HG02678 (cell line): ENCODE measurements at regions not wholly inside any gene's neighbourhood (a gene's known extent, or its start where the extent isn't known, plus 50 kb on each side); places are given as distances from the start of the nearest gene placed in this dataset.
A peak's percentile ranks its signal among the peaks of the same experiment; 100 is the strongest.
"Not testable (repeated sequence)": the region's sequence is repeated elsewhere in the genome, so short reads cannot be mapped to it uniquely, and the experiment has no call there.

ENCODE experiments used
- ATAC-seq: cut with Tn5 transposase; IDR thresholded peaks from one replicate; pipeline ENCODE4 v1.9.1; 2021; ENCODE audit warnings: mild to moderate bottlenecking, moderate library complexity; ENCODE audit not compliant: unreplicated experiment

- ATAC-seq, result no peak
Measured at GRCh38 chr7:122248472-122248871, 56.1 kb downstream of the FEZF1 start.

- not testable (repeated sequence) for ATAC-seq
Measured at GRCh38 chr7:122238729-122239128, 65.8 kb downstream of the FEZF1 start.

- ATAC-seq, result not testable (repeated sequence)
Measured at GRCh38 chr7:122238297-122238696, 66.3 kb downstream of the FEZF1 start.

- ATAC-seq, result no peak
Measured at GRCh38 chr7:122225874-122226273, 78.7 kb downstream of the FEZF1 start.

- ATAC-seq, result peak; percentile 57
Measured at GRCh38 chr7:122219253-122219865, 75.3 kb upstream of the AASS start.

- no peak for ATAC-seq
Measured at GRCh38 chr7:122217125-122217524, 73.1 kb upstream of the AASS start.

GRCh38 chr7:122212754-122213153 lies 68.7 kb upstream of the AASS start:
- no peak for ATAC-seq

GRCh38 chr7:122211362-122211761 lies 67.3 kb upstream of the AASS start:
- no peak for ATAC-seq

GRCh38 chr7:122206985-122207384 lies 62.9 kb upstream of the AASS start:
- no peak for ATAC-seq

GRCh38 chr7:122203814-122204213 lies 59.8 kb upstream of the AASS start:
- no peak for ATAC-seq

- no peak for ATAC-seq
Measured at GRCh38 chr7:122200888-122201287, 56.8 kb upstream of the AASS start.

GRCh38 chr7:122199171-122199570 lies 55.1 kb upstream of the AASS start:
- no peak for ATAC-seq

GRCh38 chr7:122198581-122198980 lies 54.5 kb upstream of the AASS start:
- no peak for ATAC-seq
